Body of pancreas (tissue), 4 donors: ENCODE measurements at regions not wholly inside any gene's neighbourhood (a gene's known extent, or its start where the extent isn't known, plus 50 kb on each side); places are given as distances from the start of the nearest gene placed in this dataset.

ENCODE experiments used
- CTCF ChIP-seq, 7 experiments: fragments of 450-650 bp in 4 of 7; fragments of 200-600 bp in 3 of 7; sonication (generic) in 3 of 7; IDR thresholded peaks; one replicate each; pipeline ENCODE4 v1.5.1; 2016 to 2019; ENCODE audit warnings: antibody characterized with exemption in 7 of 7
- POLR2A ChIP-seq, 3 donors: fragments of 450-650 bp; IDR thresholded peaks; one replicate each; pipeline ENCODE4 v1.6.1; 2016; ENCODE audit warnings: antibody characterized with exemption in 3 of 3, mild to moderate bottlenecking in 2 of 3

- TF ChIP-seq CTCF (IDR thresholded peaks at IDR 0.05) (no peak), POLR2A (IDR thresholded peaks at IDR 0.05) (no peak)
Observed at GRCh38 chr14:48890333-48890732, 695.8 kb downstream of the RPS29 start.
